BJ (cell line): ENCODE measurements at regions not wholly inside any gene's neighbourhood (a gene's known extent, or its start where the extent isn't known, plus 50 kb on each side); places are given as distances from the start of the nearest gene placed in this dataset.

Experiments
- CTCF ChIA-PET: fragments of 350-600 bp; formaldehyde crosslinking; extraction: SDS; loops from one replicate; lab custom pipeline; 2021; ENCODE audit warnings: antibody characterized with exemption, inconsistent platforms; lab: Yijun Ruan, JAX
- POLR2A ChIA-PET: fragments of 300-600 bp; sonication (Branson Sonifier 250); formaldehyde crosslinking; extraction: SDS; loops from one replicate; lab custom pipeline; 2021; ENCODE audit warnings: antibody characterized with exemption; lab: Charles Lee
- DNase-seq: peaks from one replicate; pipeline ENCODE4 v3.0.0-alpha.2; 2011; ENCODE audit warnings: low read depth
- H3K27me3 ChIP-seq: 2 replicates; pipeline ENCODE4 v1.6.0; 2011; ENCODE audit warnings: low read length; ENCODE audit not compliant: control insufficient read depth, insufficient read depth
- H3K36me3 ChIP-seq: 2 replicates; pipeline ENCODE4 v1.5.1; 2011; ENCODE audit warnings: low read length; ENCODE audit not compliant: control insufficient read depth, insufficient read depth
- H3K4me3 ChIP-seq: 2 replicates; pipeline ENCODE4 v1.5.1; 2011; ENCODE audit warnings: low read depth, mild to moderate bottlenecking, control low read depth, low read length
- CTCF ChIP-seq: IDR thresholded peaks from 2 replicates; pipeline ENCODE4 v1.5.1; 2011; ENCODE audit warnings: low read depth, mild to moderate bottlenecking, control low read depth, inconsistent platforms, low read length, moderate library complexity; ENCODE audit not compliant: insufficient read depth

GRCh38 chr13:76720821-76721220 lies 165.4 kb downstream of the KCTD12 start:
- ChIA-PET CTCF (interaction anchor here (0.6 kb wide), 1 partner anchor 86 kb away, joined by 3 read pairs; no protein-coding TSS in a partner anchor), POLR2A (interaction anchor here (0.5 kb wide), 1 partner anchor 141 kb away, joined by 3 read pairs; no protein-coding TSS in a partner anchor)
- no peak overlapping the region for H3K4me3 ChIP-seq
- no peak for TF ChIP-seq CTCF
- H3K27me3 ChIP-seq, result no peaks in the 10 kb centered on the region
- no peak for DNase-seq
- H3K36me3 ChIP-seq, result no peaks in the 10 kb centered on the region

GRCh38 chr13:76720416-76720815 lies 165.8 kb downstream of the KCTD12 start:
- DNase-seq, result no peak
- Histone ChIP-seq H3K36me3 (no peaks in the 10 kb centered on the region), H3K4me3 (no peak overlapping the region), H3K27me3 (no peaks in the 10 kb centered on the region)
- ChIA-PET CTCF (no interaction called here), POLR2A (no interaction called here)
- TF ChIP-seq CTCF, result no peak

- Histone ChIP-seq H3K36me3 (no peaks in the 10 kb centered on the region), H3K4me3 (no peak overlapping the region), H3K27me3 (no peaks in the 10 kb centered on the region)
- no peak for TF ChIP-seq CTCF
- CTCF ChIA-PET, result no interaction called here
- POLR2A ChIA-PET, result no interaction called here
- no peak for DNase-seq
Observed at GRCh38 chr13:76719955-76720354, 166.2 kb downstream of the KCTD12 start.

- Histone ChIP-seq H3K27me3 (no peaks in the 10 kb centered on the region), H3K36me3 (no peaks in the 10 kb centered on the region), H3K4me3 (no peak overlapping the region)
- POLR2A ChIA-PET, result no interaction called here
- CTCF ChIA-PET, result interaction anchor here (0.6 to 1.3 kb wide), 2 partner anchors 13 to 263 kb away, joined by 3 to 4 read pairs; no protein-coding TSS in a partner anchor
- DNase-seq, result no peak
- TF ChIP-seq CTCF, result no peak
Observed at GRCh38 chr13:76717092-76717491, 169.1 kb downstream of the KCTD12 start.

GRCh38 chr13:76715621-76716020 lies 170.6 kb downstream of the KCTD12 start:
- Histone ChIP-seq H3K36me3 (no peaks in the 10 kb centered on the region), H3K27me3 (no peaks in the 10 kb centered on the region), H3K4me3 (no peak overlapping the region)
- ChIA-PET CTCF (interaction anchor here (0.7 to 1.1 kb wide), 2 partner anchors 23 to 249 kb away, joined by 3 read pairs; no protein-coding TSS in a partner anchor), POLR2A (interaction anchor here (0.5 to 0.7 kb wide), 2 partner anchors 10 to 261 kb away, joined by 5 read pairs; no protein-coding TSS in a partner anchor)
- DNase-seq, result no peak
- TF ChIP-seq CTCF, result no peak
